AG04449 (cell line): ENCODE measurements at regions not wholly inside any gene's neighbourhood (a gene's known extent, or its start where the extent isn't known, plus 50 kb on each side); places are given as distances from the start of the nearest gene placed in this dataset.

Source experiments
- CTCF ChIA-PET: fragments of 350-600 bp; formaldehyde crosslinking; extraction: SDS; loops from one replicate; lab custom pipeline; 2021; ENCODE audit warnings: antibody characterized with exemption; lab: Yijun Ruan, JAX
- POLR2A ChIA-PET: fragments of 400-600, 350-600 bp; formaldehyde crosslinking; extraction: SDS; loops from one replicate; lab custom pipeline; 2020; ENCODE audit warnings: antibody characterized with exemption, inconsistent platforms; lab: Yijun Ruan, JAX
- DNase-seq: peaks from one replicate; pipeline ENCODE4 v3.0.0-alpha.2; 2010; ENCODE audit warnings: low read depth, low spot score
- H3K4me3 ChIP-seq: 2 replicates; pipeline ENCODE4 v1.5.1; 2011; ENCODE audit warnings: low read depth, mild to moderate bottlenecking, control low read depth, low read length
- TF ChIP-seq, protein P1 (sequence below): IDR thresholded peaks from one replicate; pipeline ENCODE4 v1.5.1; 2011; ENCODE audit warnings: mild to moderate bottlenecking, moderate library complexity, low read length, control low read depth, inconsistent platforms; ENCODE audit not compliant: insufficient read depth; ENCODE audit errors: missing control alignments

DNA sequence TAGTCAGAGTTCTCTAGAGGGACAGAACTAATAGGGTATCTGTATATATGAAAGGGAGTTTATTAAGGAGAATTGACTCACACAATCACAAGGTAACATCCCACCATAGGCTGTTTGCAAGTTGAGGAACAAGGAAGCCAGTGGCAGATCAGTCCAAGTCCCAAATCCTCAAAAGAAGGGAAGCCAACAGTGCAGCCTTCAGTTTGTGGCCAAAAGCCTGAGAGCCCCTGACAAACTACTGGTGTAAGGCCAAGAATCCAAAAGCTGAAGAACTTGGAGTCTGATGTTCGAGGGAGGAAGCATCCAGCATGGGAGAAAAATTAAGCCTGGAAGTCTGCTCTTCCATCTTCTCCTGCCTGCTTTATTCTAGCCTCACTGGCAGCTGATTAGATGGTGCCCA lies 1107.2 kb upstream of the CELF2 start:
- no peak for DNase-seq
- CTCF ChIA-PET = no interaction called here
- TF ChIP-seq, protein P1, sequence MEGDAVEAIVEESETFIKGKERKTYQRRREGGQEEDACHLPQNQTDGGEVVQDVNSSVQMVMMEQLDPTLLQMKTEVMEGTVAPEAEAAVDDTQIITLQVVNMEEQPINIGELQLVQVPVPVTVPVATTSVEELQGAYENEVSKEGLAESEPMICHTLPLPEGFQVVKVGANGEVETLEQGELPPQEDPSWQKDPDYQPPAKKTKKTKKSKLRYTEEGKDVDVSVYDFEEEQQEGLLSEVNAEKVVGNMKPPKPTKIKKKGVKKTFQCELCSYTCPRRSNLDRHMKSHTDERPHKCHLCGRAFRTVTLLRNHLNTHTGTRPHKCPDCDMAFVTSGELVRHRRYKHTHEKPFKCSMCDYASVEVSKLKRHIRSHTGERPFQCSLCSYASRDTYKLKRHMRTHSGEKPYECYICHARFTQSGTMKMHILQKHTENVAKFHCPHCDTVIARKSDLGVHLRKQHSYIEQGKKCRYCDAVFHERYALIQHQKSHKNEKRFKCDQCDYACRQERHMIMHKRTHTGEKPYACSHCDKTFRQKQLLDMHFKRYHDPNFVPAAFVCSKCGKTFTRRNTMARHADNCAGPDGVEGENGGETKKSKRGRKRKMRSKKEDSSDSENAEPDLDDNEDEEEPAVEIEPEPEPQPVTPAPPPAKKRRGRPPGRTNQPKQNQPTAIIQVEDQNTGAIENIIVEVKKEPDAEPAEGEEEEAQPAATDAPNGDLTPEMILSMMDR = no peak
- POLR2A ChIA-PET = no interaction called here
- H3K4me3 ChIP-seq = no peak overlapping the region

DNA sequence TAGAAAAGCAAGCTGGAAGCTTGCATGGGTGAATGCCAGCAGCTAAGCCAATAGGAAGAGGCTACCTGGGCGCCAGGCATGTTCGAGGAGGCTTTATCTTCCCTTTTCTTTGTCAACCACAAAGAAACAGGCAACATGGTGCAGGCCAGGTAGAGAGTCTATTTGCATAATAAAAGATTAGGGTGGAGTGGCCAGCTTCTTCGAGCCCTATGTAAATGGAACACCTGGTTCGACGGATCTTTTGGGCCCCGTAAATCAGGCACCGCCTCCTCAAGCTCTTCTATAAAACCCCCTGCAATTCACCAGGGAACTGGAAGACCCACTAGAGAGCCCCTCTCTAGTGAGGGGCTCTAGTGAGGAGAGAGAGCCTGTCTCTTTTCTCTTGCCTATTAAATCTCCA lies 1106.2 kb upstream of the CELF2 start:
- POLR2A ChIA-PET = no interaction called here
- no peak for DNase-seq
- H3K4me3 ChIP-seq = no peak overlapping the region
- TF ChIP-seq, protein P1 = no peak
- CTCF ChIA-PET = no interaction called here

DNA sequence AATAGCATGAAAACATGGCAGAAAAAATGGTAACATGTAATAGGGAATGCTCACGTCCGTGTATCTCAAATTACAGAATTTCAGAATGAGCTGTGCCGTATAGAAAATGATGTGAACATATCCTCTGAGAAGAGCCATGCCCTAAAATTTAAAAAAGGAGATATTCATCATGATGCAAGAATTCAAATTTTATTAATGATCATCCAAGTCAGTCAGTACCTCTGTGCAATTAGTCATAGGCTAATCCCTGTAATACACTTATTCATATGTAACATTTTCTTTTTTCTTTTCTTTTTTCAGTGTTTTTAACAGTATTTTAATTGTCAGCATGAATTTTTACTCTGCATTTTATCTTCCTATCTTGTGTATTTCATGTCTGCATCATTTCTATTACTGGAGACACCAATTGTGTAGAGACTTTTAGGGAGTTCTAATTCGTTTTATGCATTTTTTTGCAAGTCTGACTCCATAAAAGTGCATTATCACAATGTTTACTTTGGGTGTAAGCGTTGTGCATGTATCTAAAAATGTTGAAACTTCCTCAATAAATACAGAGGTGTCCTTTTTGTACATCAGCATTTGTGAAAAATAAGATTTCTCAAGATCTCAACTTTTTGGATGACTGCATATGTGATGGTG lies 1103.7 kb upstream of the CELF2 start:
- ChIA-PET CTCF (no interaction called here), POLR2A (no interaction called here)
- no peak overlapping the region for H3K4me3 ChIP-seq
- TF ChIP-seq, protein P1 = no peak
- DNase-seq = no peak

DNA sequence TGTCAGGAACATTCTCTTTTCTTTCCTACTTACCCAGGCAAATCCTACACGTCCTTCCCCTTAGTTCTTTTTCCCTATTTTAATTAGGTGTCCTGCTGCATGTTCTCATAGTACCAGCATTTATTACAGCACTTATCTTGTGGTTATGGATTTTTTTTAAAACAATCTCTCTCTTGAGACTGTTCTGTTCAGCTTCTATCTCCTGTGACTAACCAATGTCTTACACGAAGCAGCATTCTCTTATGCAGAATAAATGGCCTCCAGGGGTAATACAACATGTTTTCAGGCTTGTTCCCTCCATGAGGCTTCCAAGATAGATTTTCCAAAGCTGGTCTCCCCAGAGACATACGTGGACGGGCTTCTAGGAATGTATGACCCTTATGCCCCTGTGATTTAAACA lies 1096.1 kb upstream of the CELF2 start:
- TF ChIP-seq, protein P1 = no peak
- no peak overlapping the region for H3K4me3 ChIP-seq
- POLR2A ChIA-PET = no interaction called here
- no peak for DNase-seq
- CTCF ChIA-PET = no interaction called here

DNA sequence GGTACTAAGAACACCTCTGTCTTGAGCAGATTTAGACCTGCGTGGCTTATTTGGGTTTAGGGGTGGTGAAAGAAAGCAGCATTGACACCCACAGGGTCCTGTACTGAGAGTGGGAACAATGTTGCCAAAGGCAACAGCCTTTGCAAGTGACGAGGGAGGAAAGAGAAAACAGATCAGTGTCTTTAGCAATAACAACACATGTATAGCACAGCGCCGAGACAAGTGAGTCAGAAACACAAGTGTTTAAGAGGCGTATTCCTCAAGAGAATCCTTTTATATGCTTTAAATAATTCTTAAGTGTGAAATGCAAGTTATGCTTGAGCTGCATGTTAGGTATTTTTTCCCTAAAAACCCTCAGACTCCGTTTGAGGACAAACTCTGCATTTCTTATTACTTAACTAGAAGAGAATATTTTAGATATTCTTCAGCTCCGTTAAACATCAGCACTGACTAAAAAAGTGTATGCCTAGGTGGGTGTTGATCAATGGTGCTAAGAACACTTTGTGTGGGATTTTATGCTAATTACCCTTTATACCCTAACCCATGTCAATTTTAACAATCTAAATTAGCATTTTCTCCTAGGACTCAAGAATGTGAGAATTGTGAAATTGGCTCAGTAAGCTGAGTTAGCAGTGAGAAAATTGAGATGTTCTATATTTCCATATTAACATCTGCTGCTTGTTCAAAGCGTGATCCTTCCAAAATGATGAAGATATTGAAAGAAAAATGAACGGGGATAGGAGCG lies 1095.4 kb upstream of the CELF2 start:
- TF ChIP-seq, protein P1 = no peak
- POLR2A ChIA-PET = no interaction called here
- CTCF ChIA-PET = no interaction called here

DNA sequence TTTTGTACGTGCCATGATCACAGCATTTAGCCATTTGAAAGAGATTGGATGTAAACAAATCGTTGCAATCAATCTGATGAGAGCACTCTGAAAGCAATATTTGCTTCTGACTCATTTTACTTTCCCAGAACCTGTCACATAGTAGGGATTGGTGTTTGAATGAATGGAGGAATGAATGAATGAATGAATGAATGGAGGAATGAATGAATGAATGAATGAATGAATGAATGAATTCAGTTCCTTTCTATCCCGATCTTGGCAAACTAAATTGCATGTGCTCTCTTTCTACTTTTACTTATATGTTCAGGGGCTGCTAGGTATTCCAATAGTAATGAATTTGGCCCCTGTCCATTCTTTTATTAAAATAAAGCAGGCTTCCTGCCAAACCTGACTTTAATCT lies 1091.7 kb upstream of the CELF2 start:
- ChIA-PET POLR2A (no interaction called here), CTCF (no interaction called here)
- no peak overlapping the region for H3K4me3 ChIP-seq
- no peak for DNase-seq
- TF ChIP-seq, protein P1 = no peak

More for the DNA sequence above, 1095.4 kb upstream of the CELF2 start:
- H3K4me3 ChIP-seq = no peak overlapping the region
- DNase-seq = no peak
